AG04449 (cell line): ENCODE measurements at regions not wholly inside any gene's neighbourhood (a gene's known extent, or its start where the extent isn't known, plus 50 kb on each side); places are given as distances from the start of the nearest gene placed in this dataset.
A peak's percentile ranks its signal among the peaks of the same experiment; 100 is the strongest.
"Not testable (repeated sequence)": the region's sequence is repeated elsewhere in the genome, so short reads cannot be mapped to it uniquely, and the experiment has no call there.

ENCODE experiments used
- CTCF ChIA-PET: fragments of 350-600 bp; formaldehyde crosslinking; extraction: SDS; loops from one replicate; lab custom pipeline; 2021; ENCODE audit warnings: antibody characterized with exemption; lab: Yijun Ruan, JAX
- POLR2A ChIA-PET: fragments of 400-600, 350-600 bp; formaldehyde crosslinking; extraction: SDS; loops from one replicate; lab custom pipeline; 2020; ENCODE audit warnings: antibody characterized with exemption, inconsistent platforms; lab: Yijun Ruan, JAX
- DNase-seq: peaks from one replicate; pipeline ENCODE4 v3.0.0-alpha.2; 2010; ENCODE audit warnings: low read depth, low spot score
- H3K4me3 ChIP-seq: 2 replicates; pipeline ENCODE4 v1.5.1; 2011; ENCODE audit warnings: low read depth, mild to moderate bottlenecking, control low read depth, low read length
- CTCF ChIP-seq: IDR thresholded peaks from one replicate; pipeline ENCODE4 v1.5.1; 2011; ENCODE audit warnings: mild to moderate bottlenecking, moderate library complexity, low read length, control low read depth, inconsistent platforms; ENCODE audit not compliant: insufficient read depth; ENCODE audit errors: missing control alignments

- TF ChIP-seq CTCF: no peak
- peak overlapping the region; percentile 43 for H3K4me3 ChIP-seq
- ChIA-PET POLR2A (no interaction called here), CTCF (interaction anchor here (1.1 kb wide), 1 partner anchor 74 kb away, joined by 7 read pairs; no protein-coding TSS in a partner anchor)
- DNase-seq: peak; percentile 81
These were observed 119.7 kb upstream of the ZNF184 start for GRCh38 chr6:27592481-27593199.

- no peak for TF ChIP-seq CTCF
- ChIA-PET CTCF (interaction anchor here (1.1 kb wide), 1 partner anchor 73 kb away, joined by 7 read pairs; no protein-coding TSS in a partner anchor), POLR2A (no interaction called here)
- peak overlapping the region; percentile 34 for H3K4me3 ChIP-seq
- DNase-seq: no peak
These were observed 119.0 kb upstream of the ZNF184 start for GRCh38 chr6:27591699-27592480.

- DNase-seq, H3K4me3 ChIP-seq, POLR2A ChIA-PET, CTCF ChIA-PET: not testable (repeated sequence)
These were observed 112.4 kb upstream of the ZNF184 start for GRCh38 chr6:27585316-27585715.

- no peak for DNase-seq
- ChIA-PET POLR2A (no interaction called here), CTCF (no interaction called here)
- TF ChIP-seq CTCF: no peak
- no peak overlapping the region for H3K4me3 ChIP-seq
These were observed 111.4 kb upstream of the ZNF184 start for GRCh38 chr6:27584326-27584725.

- CTCF ChIA-PET: interaction anchor here (0.5 kb wide), 1 partner anchor 25 kb away, joined by 3 read pairs; no protein-coding TSS in a partner anchor
- POLR2A ChIA-PET: no interaction called here
- TF ChIP-seq CTCF: no peak
- no peak for DNase-seq
- no peak overlapping the region for H3K4me3 ChIP-seq
These were observed 110.2 kb upstream of the ZNF184 start for GRCh38 chr6:27582928-27583725.

GRCh38 chr6:27579973-27580372, 107.1 kb upstream of the ZNF184 start:
- no peak for DNase-seq
- POLR2A ChIA-PET: no interaction called here
- H3K4me3 ChIP-seq: no peak overlapping the region
- no peak for TF ChIP-seq CTCF
- CTCF ChIA-PET: no interaction called here
